HG02610 (cell line): ENCODE measurements at regions not wholly inside any gene's neighbourhood (a gene's known extent, or its start where the extent isn't known, plus 50 kb on each side); places are given as distances from the start of the nearest gene placed in this dataset.
"Not testable (repeated sequence)": the region's sequence is repeated elsewhere in the genome, so short reads cannot be mapped to it uniquely, and the experiment has no call there.

Source experiments
- ATAC-seq: cut with Tn5 transposase; IDR thresholded peaks from one replicate; pipeline ENCODE4 v1.9.1; 2021; ENCODE audit warnings: mild to moderate bottlenecking, moderate library complexity; ENCODE audit not compliant: unreplicated experiment

- no peak for ATAC-seq
These were observed 56.2 kb upstream of the TNPO1 start for GRCh38 chr5:72760259-72760658.

DNA sequence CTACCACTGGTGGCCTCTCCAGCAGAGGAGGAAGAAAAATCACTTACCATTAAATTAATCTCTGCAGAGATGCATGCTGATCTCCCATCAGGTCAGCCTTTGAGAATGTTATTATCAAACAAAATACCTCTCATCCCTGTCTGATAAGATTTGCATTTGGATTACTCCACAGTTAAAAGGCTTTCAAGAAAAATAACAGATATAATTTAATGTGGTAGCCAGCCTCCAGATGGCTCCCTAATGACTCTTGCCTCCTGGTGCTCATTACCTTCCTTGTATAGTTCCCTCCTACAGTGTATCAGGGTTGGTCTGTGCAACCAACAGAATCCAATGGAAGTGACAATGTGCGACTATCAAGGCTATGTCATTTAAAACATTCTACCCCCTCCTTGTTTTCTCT lies 63.6 kb upstream of the TNPO1 start:
- ATAC-seq, result no peak

- no peak for ATAC-seq
These were observed 67.0 kb upstream of the TNPO1 start for GRCh38 chr5:72749362-72749997.

DNA sequence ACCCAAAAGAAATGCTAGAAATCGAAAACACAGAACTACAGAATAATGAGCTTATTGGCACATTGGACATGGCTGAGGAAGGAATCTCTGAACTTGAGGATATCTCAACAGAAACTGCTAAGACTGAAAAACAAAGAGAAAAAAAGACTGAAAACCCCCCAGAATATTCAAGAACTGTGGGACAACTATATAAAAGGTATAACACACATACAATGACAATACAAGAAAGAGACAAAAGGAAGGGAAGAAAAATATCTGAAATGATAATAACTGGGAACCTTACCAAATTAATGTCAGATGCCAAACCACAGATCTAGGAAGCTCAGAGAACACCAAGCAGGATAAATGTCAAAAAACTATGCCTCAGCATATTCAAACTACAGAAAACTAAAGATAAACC lies 68.6 kb upstream of the TNPO1 start:
- no peak for ATAC-seq

DNA sequence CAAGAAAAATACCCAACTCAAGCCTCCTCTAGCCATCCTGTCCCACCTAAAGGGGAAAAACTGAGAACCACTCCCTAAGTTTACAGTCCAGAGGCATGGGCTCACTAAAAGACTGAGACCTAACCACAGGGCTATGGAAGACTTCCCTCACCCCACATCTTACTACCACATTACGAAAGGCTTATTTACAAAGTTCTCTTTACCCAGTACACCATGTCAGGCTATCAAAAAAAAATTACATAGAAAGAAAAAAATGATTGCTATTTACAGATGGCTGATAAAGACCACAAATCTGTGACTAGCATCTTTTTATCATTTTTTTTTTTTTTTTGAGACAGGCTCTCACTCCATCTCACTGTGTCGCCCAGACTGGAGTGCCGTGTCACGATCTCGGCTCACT lies 69.7 kb upstream of the TNPO1 start:
- ATAC-seq, result no peak

DNA sequence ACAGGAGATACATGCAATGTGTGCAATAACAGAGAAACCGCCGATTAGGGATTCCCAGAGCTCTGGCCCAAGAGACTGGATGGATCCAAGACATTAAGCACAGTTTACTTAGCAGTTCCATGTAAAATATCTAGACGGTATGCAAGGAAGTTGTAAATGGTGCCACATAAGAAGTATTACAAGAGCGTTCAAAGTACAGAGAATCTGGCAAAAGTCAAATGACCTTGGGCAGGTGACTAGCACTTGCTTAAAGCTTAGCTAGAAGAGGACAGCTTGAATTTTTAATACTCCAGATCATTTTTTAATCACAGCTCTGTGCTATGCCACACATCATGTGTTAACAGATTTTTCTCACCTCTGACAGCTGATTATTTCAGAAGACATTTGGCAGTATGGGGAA lies 72.3 kb upstream of the TNPO1 start:
- ATAC-seq, result no peak

- no peak for ATAC-seq
These were observed 74.7 kb upstream of the TNPO1 start for GRCh38 chr5:72741805-72742204.

DNA sequence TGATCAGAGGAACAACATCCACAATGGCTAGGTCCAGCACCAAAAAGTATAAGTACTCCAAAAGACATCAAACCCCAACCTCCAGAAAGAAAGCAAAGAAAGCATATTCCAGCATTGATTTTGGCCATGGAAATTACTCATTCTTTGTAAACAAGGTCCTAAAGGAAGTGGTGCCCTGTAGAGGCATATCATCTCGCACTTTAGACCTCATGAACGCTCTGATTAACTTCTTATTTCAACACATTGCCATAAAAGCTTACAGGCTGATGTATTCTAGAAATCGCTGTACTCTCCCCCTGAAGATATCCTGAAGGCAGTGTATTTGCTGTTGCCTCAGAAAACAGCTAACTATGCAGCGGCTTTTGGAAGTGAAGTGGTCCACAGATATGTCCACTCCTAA lies 82.7 kb upstream of the TNPO1 start:
- no peak for ATAC-seq

DNA sequence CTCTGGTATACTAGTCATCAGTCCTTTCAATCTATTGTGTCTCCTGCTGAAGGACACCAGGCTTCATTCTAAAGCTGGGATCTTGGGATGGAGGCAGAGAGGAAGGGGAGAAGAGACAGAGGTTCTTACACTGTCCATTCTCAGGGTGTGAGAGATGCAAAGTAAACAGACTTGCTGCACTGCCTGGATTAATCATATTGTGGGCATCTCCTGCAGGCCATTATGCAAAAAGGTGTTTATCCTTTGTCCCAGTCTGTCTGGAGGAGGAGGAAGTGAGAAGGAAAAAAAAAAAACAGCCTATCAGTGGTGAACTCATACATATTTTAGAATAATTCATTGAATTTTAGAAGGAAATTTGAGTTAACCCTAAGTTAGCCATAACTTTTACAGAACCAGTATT lies 92.9 kb upstream of the TNPO1 start:
- no peak for ATAC-seq

- ATAC-seq, result no peak
These were observed 93.5 kb upstream of the TNPO1 start for GRCh38 chr5:72722792-72723452.

GRCh38 chr5:72721844-72722243 lies 94.6 kb upstream of the TNPO1 start:
- no peak for ATAC-seq

GRCh38 chr5:72720205-72720604 lies 96.3 kb upstream of the TNPO1 start:
- ATAC-seq, result no peak

- ATAC-seq, result no peak
These were observed 105.1 kb upstream of the TNPO1 start for GRCh38 chr5:72711351-72711750.

- ATAC-seq, result no peak
These were observed 107.1 kb upstream of the TNPO1 start for GRCh38 chr5:72709341-72709740.

- no peak for ATAC-seq
These were observed 111.3 kb upstream of the TNPO1 start for GRCh38 chr5:72705178-72705577.

DNA sequence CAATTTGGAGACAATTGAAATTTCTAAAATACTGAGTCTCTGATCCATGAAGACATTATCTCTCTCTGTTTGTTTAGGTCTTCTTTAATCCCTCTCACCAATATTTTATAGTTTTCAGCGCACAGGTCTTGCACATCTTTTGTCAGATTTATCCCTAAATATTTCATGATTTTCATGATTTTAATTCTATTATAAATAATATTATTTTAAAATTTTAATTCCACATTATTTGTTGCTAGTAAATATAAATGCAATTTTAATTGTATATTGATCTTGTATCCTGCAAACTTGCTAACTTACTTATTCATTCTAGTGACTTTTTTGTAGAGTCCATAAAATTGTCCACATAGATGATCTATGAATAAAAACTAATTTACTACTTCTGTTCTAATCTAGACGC lies 112.6 kb upstream of the TNPO1 start:
- no peak for ATAC-seq

DNA sequence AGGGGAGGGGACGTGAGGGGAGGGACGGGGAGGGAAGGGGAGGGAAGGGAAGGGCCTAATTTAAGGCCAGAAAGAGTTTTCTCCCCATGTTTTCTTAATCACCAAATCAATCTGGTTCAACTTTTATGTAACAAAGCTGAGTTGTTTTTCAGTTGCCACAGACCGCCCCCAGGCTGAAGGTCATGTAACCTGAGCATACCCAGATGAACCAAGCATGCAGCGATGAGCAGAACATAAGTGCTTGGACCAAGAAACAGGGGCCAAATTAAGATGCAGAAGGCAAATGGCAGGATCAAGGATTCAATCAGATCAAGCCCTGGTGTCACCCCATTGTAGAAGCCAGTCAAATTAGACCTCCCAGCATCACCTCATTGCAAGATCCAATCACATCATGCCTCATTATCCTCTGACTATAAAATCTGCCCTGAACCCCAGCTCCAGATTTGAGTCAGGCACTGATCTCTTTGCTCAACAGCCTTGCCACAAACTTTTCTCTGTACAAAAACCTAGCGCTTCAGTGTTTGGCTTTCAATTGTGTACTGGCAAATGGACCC lies 113.5 kb upstream of the TNPO1 start:
- ATAC-seq, result no peak

- ATAC-seq, result not testable (repeated sequence)
These were observed 114.4 kb upstream of the TNPO1 start for GRCh38 chr5:72702105-72702504.

GRCh38 chr5:72698481-72698880 lies 118.0 kb upstream of the TNPO1 start:
- no peak for ATAC-seq

GRCh38 chr5:72697622-72698021 lies 118.8 kb upstream of the TNPO1 start:
- ATAC-seq, result no peak

- no peak for ATAC-seq
These were observed 120.8 kb upstream of the TNPO1 start for GRCh38 chr5:72695659-72696058.

- no peak for ATAC-seq
These were observed 121.6 kb upstream of the TNPO1 start for GRCh38 chr5:72694856-72695255.
